ENCODE measurements at regions not wholly inside any gene's neighbourhood (a gene's known extent, or its start where the extent isn't known, plus 50 kb on each side); places are given as distances from the start of the nearest gene placed in this dataset.

DNA sequence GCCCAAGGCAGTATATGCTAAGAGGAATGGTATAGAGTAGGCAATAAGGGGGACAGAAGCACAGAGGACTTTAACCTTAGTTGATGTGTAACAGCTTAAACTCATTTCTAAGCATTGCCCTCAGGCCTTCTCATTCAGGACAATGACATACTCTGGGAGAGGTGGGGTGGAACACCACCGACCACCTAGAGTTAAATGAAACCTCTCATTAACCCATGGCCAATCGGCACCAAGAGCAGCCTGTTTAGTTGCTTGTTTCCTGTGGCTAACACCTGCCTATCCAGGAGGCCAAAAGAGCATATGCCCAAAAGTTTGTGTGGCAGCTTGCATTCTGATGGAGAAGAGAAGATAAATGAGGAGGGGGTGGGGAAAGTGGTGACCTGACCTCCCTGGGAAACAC is 50.0 kb downstream of the PABIR2 start:
- DNase-seq: no peak

GRCh38 chrX:134746410-134746785 is 50.6 kb downstream of the PABIR2 start:
- DNase-seq: no peak

DNA sequence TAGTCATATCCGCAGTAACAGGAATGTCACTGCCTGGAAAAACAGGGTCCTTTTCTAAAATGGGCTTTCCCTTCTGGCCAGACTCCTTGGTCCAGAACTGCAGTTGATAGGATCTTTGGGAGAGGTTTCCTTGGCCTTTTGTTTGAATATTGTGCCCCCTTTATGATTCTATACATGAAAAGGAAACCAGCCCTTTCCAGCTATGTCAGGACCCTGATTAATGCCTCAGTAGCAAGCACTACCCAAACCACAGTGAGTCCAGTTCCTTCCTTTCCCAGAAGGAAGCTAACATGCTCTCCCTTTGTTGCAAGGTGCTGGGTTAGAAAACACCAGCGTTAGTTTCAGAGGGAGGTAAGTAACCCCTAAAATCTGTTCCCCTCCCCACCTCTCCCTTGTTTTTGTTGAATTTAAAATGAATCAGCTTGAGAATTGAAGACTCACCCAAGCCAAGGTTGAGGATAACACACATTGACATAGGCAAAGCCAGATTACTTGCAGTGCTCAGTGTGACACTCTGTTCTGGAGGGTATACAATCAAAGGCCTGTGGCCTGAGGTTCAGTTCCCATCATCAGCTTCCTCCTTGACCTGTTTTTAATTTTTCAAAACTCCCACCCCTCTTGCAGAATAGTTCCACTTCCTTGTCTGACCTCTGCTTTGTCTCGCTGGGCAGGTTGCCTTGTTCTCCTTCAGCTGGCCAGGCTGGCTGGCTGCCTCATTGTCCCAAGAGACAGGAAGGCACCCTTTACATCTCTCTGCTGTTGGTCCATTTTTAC is 51.2 kb downstream of the PABIR2 start:
- DNase-seq: no peak

GRCh38 chrX:134743091-134743490 is 53.9 kb downstream of the PABIR2 start:
- no peak for DNase-seq

- DNase-seq: no peak
These were observed 54.4 kb downstream of the PABIR2 start for GRCh38 chrX:134742573-134742972.

DNA sequence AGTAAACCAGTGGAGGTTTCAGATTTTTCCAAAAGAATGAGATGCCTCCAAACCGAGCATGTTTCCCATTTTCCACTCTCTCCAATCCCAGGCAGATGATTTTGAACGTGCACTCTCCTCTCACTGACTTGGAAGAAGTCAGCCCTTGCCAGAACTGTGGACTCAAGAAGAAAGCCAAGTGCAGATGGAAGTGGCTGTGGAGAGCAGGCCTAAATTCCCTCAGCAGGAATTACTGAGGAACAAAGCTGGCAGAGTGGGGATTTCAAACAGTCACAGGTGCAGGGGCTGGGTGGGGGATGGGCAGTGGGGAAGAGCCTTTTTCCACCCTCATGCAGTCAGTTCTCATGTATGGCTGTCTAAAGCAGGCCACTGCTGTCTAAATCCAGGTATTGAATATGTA is 55.3 kb downstream of the PABIR2 start:
- peak in 1 of 3 experiments; percentile 30 for DNase-seq

DNA sequence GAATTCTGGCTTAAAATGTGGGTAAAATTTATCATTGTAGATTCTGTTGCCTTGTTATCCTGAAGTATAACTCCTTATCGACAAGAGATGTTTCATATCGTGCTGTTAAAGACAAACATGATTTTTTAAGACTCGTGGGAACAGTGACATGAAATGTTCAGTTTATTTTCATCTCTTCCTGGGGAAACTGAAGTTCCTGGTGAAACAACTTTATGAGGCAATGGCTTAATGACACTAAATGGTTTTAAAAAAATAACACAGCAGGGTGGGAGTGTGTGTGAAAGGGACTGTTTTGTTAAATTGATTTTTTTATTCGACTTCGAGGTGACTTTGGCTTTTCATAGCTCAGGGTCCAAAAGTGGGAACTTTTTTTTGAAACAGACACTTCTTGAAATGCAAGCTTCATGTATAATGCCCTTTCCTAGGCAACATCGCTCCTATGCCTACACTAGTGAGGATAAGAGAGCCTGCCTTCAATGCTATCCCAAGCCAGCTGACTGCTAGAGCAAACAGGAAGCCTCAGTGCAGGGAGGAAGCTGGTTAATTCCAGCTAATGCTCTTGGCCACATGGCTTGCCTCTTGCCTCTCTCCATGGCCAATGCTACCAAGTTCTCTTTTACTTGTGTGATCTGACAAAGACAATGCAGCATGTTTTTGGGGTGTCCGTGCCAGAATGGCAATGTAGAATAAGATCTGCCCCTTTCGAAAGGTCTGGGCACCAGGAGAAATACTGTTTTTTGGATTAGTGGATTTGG is 57.8 kb downstream of the PABIR2 start:
- peak in 1 of 3 experiments; percentile 10 for DNase-seq

GRCh38 chrX:134738445-134738844 is 58.6 kb downstream of the PABIR2 start:
- no peak for DNase-seq

DNA sequence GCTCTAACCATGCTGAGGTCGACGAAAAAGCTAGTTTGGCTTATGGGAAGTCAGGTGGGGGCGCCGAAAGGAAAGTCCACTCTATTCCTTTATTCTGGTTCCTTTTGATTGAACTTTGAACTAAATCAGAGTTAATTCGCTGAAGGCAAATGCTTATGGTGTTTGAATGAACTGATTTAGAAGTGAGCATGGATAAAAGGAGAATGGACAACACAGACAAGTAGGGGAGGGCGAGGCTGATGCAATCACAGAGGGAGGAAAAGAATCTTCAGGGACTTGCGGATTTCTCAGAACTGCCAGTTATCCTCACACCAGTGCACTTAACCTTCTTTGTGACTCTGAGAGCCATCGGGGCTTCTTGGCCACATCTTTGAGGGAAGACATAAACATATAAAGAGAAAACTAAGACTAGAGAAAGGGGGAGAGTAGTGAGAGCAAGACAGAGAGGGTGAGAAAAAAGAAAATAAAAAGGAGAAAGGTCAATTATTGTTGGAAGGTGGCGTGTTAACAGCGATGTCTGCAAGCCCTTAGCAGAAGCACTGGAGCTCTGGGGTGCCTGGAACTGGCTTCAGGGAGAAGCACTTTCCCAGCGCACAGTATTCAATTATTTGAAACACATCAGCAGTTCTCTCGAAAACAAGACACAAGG is 59.2 kb downstream of the PABIR2 start:
- no peak for DNase-seq

- DNase-seq: peak in 1 of 3 experiments; percentile 11
These were observed 59.9 kb downstream of the PABIR2 start for GRCh38 chrX:134737061-134737460.

DNA sequence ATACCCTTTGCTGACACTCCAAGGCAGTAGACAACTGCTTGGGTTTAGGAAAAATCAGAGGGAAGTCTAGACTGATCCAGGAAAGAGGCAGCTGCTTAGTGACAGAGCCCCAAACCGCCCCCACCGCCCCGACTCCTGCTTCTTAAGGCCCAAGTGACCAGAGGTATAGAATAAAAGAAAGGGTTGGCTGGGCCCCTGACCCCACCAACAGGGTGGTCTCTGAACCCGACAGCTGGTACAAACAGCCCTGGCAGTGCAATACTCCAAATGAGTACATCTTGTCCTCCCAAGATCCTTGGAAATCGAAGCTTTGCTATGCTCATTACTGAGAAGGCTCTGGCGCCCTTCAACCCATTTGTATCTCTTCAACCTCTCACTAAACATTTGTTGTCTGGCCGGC is 60.6 kb downstream of the PABIR2 start:
- DNase-seq: no peak

GRCh38 chrX:134735015-134735414 is 62.0 kb downstream of the PABIR2 start:
- peak in 1 of 3 experiments; percentile 53 for DNase-seq

DNA sequence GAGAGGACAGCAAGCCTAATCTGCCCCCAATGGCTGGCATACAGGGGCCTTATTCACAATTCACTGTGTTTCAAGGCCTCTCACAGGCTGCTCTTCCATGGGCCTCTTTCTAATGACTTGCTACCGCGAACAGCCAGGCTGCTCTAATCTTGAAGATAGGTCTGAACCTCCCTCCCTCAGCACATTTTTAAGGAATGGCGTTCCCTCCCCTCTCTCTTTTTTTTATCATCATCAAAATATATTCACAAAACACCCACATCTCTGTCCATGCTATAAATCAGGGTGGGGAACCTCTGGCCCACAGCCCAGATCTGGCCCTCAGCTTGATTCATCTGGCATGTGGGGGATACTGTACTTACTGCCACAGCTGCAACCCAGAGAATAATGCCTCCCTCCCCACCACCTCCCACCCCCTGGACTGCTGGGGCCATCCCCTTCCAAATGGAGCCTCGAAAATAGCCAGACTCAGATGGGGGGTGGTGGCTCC is 62.5 kb downstream of the PABIR2 start:
- peak in 2 of 3 experiments; percentile 12 to 59 for DNase-seq

DNA sequence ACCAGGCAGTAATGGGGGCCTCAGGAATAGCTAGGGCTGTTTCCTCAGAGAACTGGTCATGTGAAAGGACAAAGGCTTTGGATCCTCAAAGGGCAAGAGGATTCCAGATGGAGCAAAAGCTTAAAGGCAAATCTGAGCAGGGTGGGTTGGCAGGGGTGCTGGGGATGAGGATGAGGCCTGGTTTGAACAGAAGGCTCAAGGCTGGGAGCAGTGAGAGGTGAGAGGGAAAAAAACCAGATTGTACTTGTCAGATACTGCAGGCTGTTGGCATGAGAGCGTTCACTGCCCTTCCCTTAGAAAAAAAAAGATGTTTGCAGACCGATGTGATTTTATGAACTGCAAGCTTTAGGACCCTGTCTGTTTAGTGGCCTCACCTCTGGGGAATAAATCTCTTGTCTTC is 63.4 kb downstream of the PABIR2 start:
- DNase-seq: no peak

DNA sequence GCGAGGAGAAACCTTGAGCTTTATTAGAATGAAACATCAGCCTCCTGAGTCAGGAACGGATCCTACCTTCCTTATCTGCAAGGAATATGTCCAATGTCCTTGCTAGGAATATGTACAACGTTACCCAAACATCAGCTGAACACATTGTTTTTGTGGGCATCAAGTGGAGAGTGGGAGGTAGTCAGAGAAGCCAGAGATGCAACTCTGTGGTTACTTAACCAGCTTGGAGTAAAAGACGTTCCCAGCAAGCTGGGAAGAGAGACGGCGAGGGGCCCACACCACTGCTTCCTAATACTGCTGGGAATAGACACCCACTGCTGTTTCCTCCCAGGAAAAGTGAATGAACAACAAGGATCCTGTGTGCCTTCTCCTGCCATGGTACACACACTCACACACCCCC is 64.3 kb downstream of the PABIR2 start:
- no peak for DNase-seq

DNA sequence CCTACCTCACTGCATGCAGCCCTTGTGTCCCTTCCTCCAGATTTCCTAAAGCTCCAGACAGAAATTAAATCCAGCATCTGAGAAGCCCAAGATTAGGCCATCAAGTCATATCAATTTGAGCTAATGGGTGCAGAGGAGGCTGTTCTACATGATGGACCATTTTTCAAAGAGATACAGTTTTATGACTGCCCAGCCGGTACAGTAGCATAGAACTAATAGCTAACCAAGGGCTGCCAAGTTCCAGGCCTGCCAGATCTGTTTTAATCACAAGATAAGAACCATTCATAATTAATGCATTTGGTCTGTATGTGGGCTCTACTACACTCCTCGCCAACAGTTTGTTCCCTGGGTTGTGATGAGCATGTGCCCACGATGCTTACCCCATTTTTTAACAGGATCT is 64.9 kb downstream of the PABIR2 start:
- DNase-seq: no peak

GRCh38 chrX:134727363-134727762 is 69.1 kb upstream of the PLAC1 start:
- no peak for DNase-seq

GRCh38 chrX:134725103-134725690 is 66.9 kb upstream of the PLAC1 start:
- no peak for DNase-seq

DNA sequence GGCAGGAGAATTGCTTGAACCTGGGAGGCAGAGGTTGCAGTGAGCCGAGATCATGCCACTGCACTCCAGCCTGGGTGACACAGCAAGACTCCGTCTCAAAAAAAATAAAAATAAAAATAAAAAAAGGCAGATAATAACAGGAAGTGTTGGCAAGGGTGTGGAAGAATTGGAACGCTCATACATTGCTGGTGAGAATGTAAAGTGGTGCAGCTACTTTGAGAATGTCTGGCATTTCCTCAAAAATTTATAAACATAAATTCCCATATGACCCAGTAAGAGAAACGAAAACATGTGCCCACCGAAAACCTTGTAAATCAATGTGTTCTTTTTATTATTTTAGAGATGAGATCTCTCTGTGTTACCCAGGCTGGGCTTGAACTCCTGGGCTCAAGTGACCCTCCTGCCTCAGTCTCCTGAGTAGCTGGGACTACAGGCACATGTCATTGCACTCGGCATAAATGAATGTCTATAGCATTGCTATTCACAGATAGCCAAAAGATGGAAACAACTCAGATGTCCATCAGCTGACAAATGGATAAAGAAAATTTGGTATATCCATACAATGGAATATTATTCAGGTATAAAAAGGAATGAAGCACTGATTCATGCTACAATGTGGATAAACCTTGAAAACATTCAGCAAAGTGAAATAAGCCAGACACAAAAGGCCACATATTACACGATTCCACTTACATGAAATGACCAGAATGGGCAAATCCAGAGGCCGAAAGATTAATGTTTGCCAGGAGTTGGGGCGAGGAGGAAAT is 63.7 kb upstream of the PLAC1 start:
- no peak for DNase-seq

DNA sequence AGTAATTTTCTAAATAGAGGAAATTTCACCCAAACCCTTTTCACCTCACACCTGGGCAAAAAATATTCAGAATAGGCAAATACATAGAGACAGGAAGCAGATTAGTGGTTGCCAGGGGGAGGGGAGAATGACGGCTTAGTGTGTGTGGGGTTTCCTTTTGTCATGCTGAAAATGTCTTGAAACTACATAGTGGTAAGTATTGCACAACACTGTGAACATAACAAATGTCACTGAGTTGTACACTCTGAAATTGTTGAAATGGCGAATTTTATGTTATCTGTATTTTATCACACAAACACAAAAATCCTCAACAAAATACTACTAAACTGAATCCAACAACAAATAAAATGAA is 60.7 kb upstream of the PLAC1 start:
- no peak for DNase-seq

DNA sequence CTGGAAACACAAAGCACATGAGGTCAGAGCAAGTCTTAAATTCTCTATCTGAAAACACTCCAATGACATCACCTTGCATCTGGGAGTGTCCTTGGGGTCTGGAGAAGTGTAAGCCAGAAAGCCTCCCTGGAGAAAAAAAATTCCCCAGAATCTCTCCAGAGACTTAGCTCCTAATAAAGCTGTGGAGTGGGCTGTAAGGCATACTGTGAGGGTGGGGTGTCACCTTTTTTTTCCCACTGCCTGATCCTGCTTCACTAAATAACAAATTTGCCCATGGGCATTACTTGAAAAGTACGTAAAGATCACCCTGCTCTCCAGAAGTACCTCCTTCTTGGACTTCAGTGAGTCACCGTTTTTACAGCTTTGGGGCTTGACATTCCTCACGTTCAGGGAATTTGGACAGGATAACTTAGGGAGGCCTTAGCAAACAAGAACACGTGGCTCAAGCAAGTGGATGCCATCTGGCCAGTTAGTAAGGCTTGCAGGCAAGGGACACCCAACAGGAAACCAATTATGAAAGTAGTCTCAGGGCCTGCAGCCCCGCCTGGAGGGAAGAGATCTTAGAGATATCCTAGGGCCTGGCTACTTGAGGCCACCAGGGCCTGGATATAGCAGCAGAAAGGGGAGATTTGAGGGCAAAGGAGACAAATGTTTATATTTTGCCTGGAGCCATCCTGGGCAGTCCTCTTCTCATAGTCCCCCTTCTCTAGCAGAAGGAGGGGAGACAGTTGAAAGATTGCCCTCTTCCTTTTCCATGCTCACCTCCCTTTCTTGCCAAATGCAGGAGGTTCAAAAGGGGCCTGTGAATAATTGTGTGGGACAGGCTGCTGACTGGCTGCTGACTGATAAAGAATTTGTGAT is 60.1 kb upstream of the PLAC1 start:
- DNase-seq: no peak

DNA sequence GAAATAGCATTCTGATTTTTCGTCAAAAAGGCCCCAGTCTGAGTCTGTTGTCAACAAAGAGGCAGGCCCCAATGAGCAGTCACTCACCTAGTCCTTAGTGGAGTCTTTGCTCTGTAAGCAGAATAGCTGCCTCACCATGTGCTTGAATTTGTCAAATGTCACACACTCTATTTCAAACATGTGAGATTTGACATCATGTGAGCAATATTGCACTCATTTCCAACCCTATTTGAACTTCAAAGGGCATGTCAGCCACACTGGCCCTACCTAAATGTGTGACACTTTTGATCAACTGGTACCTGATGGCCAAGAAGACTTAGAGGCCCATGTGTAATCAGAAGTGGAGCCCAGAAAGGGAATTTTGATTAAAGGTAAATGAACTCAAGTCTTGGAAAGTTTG is 59.4 kb upstream of the PLAC1 start:
- no peak for DNase-seq
